GM19351 (cell line): ENCODE measurements at regions not wholly inside any gene's neighbourhood (a gene's known extent, or its start where the extent isn't known, plus 50 kb on each side); places are given as distances from the start of the nearest gene placed in this dataset.

Experiments
- ATAC-seq: cut with Tn5 transposase; IDR thresholded peaks from one replicate; pipeline ENCODE4 v1.9.1; 2021; ENCODE audit warnings: mild to moderate bottlenecking, moderate library complexity; ENCODE audit not compliant: unreplicated experiment

- ATAC-seq = no peak
Measured at GRCh38 chr5:99928490-99928889, 606.7 kb upstream of the FAM174A start.

- ATAC-seq = no peak
Measured at GRCh38 chr5:99926463-99926862, 608.7 kb upstream of the FAM174A start.

DNA sequence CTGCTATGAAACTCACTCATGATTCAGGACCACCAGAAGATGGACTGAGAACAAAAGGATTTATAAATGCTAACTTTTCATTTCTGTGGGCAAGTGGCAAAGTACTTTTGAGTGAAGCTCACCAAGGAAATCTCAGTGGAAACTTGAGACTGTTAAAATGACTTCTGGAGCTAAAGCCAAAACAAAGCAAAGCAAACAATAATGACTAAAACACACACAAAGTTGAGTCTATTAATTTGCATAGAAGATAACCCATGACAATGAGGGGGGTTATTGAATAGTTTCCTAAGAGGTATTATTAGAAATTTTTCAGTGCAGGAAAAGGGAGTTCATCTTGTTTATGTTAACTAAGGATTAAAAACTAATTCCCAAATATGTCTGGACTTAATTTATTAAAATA is 612.8 kb upstream of the FAM174A start:
- ATAC-seq = no peak

DNA sequence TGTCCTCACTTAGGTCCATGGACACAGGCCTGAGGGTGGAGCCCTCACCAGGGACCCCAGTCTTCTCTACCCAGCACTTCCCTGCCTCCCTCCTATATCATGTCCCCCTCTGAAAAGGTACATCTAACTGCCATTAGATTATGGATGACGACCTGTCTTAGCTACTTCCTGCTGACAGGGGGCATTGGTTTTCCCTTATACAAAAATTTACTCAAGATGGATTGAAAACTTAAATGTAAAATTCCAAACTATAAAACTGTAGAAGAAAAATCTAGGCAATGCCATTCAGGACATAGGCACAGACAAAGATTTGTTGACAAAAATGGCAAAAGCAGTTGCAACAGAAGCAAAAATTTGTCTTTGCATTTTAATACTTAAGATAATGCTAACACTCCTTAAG is 623.2 kb upstream of the FAM174A start:
- ATAC-seq = no peak

DNA sequence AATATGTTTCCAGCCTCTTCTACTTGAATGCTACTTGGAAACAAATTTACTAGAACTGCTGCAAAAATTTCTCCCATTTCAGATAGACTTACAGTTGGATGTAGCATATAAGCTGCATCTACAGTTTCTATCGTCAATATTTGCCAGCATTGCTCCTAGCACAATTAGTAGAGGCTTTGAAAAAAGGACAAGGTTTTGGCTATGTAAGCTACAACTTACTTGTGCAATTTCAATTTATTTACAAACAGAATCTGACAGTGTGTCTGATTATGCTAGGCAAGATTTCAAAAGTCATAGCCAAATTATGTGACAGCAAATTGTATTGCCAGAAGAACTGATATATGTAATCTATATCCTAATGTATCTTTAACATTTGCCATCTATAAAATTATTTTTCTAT is 628.4 kb upstream of the FAM174A start:
- ATAC-seq = no peak

- ATAC-seq = no peak
Measured at GRCh38 chr5:99901972-99902371, 633.2 kb upstream of the FAM174A start.

DNA sequence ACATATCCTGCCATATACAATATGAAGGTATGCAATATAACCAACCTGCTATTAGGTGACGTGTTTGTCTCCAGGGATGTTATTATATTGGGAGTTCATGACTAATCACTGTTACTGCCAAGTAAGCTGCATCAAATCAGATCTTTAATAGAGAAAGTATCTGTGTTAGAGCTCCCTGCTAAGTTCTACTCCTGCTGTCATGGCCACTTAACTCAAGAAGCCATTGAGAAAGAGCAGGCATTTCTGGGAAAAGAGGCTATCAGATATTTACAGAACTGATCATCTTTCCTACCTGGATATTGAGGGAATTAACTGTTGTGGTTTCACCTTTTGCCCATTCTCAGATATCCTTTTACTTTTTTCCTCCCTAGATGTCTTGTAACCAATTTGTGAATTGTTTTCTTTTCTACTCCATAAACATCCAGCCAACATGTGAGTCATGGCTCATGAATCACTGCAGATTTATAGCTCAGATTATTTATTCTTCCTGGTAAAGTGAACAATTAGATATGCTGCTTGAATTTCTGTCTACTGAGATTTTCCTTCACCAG is 634.8 kb upstream of the FAM174A start:
- ATAC-seq = no peak

DNA sequence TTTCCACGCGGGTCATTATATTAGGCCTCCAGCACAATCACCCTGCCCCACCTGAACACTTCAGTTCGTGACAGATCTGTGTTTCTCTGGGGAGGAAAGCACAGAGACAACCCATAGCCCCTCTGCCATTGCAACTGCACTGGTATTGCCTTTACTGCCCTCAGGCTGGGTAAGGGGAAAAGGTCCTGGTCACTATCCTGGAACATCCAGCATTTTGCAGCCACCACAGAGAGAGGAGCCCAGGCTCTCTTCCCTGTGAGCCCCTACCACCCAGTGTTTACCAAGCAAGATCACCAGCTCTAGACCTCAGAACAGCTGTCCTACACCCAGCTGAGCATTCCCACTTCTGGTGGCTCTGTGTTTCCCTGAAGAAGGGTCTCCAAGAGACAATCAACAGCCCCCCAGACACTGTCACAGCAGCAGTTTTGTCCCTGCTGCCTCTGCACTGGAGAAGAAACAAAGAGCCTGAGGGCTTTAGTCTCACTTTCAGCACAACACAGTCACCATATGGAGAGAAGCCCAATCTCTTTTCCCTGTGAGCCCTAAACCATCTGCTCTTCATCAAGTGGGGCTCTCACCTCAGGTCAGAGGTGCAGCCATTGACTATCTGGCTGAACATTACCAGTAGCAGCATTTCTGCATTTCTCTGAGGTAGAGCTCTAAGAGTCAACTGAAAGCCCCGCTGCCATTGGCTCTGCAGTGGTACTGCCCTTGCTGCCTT is 655.2 kb upstream of the FAM174A start:
- no peak for ATAC-seq

DNA sequence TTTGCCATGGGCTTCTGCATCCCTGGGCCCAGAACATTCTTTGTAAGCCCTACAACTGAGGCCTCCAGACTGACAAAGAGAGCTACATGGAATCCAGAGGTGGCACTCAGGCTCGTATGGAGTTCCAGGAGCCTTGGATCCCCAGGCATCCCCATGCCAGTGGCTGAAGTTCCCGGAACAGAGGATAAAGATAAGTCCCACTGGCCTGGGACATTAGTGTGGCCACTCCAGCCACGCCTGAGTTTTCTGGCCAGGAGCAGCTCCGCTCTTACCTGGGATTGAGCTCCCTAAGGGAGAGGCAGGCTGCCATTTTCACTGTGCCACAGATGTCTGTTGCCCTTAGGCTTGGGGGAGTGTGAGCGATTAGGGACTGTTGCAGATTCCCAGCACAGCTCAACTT is 656.3 kb upstream of the FAM174A start:
- ATAC-seq = no peak

DNA sequence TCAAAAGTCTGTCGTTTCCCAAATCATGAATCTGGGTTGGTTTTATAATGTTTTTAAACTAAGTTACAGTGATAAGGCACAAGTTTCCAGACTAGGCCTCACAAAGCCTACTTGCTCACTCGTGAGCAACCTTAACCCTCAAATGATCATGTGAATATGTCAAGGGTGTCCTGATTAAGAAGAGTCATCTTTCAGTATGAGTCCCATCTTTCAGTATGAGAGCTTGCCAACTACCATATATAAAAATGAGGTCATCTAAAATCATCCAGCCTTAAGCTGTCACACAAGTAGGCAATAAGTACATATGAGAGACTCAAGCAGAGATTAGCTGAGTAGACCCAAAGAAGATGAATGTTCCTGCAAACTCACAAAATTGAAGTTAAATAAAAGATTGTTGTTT is 668.4 kb upstream of the FAM174A start:
- ATAC-seq = peak; percentile 94

DNA sequence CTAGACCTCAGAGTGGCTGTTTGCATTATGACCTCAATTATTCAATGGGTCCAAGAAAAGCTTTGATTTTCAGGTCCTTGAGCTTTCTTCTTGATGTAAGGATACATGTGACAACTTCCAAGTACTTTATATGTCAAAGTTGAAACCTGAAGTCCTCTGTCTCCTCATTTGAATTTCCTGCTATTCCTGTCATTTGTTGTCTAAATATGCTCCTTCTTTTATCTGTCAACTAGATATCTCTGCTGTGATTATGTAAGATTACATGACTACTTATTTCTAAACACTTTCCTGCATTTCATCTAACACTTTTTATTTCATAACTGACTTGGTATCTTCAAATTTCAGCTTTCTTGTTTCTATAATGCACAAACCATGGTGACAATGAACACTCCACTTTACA is 670.0 kb upstream of the FAM174A start:
- no peak for ATAC-seq

GRCh38 chr5:99835791-99836190 is 699.4 kb upstream of the FAM174A start:
- ATAC-seq = no peak

DNA sequence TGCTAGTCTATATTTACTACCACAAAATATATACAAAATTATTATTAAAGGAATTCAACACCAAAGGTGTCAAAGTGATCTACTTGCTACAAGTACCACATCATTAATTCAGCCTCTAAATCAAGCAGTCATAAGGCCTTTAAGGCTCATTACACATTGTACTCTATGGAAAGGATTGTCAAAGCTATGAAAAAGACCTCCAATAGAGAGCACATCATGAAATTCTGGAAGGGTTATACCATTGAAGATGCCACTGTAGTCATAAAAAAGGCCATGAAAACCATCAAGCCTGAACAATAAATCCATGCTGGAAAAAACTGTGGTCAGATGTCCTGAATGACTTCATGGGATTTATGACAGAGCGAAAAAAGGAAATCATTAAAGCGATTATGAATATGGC is 708.0 kb upstream of the FAM174A start:
- no peak for ATAC-seq

- no peak for ATAC-seq
Measured at GRCh38 chr5:99817796-99818195, 717.4 kb upstream of the FAM174A start.

DNA sequence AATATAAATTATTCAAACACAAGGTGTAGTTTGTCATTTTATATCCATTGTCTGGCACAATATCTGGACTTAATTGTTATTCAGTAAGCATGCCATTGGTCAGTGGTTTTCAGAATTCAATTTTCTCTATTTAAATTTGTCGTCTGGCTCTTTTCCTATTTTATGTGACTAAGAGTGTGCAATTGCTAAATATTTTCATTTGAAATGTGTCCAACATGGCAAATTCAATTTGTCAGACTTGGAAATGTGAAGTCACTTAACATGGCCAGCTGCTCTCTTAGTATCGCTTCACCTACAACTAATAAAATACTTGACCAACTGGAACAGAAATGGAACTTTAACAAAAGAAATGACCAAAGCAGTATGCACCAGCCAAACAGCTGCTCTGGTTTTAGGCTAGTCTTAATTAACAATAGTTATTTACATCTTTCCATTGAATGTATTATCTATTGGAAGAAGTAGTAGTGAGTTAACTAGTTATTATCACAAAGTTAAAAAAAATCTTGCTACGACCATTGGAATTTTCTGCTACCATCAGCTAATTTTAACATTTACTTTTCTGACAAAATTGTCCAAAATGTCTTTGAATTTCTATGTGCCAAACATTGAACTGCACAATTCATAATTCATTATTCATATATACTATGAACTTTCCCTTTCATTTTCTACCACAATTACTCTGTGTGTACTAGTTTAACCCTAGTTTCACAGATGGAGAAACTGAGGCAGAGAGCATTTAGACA is 720.7 kb upstream of the FAM174A start:
- ATAC-seq = no peak

GRCh38 chr5:99808657-99809230 is 726.4 kb upstream of the FAM174A start:
- ATAC-seq = no peak

DNA sequence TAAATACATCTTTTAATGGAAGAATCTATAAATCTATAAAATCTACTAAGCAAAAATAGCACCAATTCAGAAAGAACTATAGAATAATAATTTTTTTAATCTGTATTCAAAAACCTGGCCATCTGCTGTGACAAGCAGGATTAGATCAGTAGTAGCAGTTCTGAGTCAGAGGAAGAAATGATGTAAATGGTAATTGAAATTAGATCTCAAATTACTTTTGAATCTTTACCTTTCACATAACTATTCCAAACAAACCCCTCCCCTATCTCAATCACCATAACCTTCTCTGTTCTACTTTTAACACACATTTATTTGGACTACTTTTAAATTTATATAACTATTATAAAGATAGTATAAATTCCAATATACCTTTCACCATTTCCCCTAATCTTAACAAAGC is 727.8 kb upstream of the FAM174A start:
- ATAC-seq = no peak

DNA sequence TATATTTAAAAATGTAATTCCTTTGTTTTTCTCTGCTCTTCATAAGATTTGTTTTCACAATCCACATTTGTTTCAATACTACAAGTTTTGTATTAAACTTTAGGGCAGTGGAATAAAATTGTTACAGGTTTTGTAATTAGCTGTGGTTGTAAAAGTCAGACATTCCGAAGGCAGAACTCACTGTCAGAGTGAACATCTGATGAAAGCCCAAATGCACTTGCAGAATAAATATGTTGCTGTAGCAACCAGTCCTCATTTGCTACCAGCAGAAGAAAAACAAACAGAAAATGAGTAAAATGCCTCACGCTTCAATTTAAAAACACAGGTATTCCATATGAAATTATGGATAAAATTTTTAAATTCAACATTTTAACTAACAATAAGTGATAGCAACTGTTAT is 740.1 kb upstream of the FAM174A start:
- no peak for ATAC-seq

DNA sequence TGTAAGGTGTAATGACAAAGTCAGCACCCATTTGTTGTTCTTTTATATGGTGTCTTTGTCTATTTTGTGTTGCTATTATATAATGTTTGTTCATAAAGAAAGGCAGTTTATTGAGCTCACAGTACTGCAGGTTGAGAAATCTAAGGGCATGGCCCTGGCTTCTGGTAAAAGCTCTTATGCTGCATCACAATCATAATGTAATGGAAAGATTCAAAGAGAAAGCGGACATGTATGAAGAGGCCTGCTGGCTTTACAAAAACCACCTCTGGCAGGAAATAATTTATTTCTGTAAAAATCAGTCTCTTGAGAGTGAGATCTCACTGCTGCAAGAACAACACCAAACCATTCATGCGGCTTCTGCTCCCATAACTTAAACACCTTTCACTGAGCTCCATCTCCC is 746.7 kb upstream of the FAM174A start:
- ATAC-seq = no peak

DNA sequence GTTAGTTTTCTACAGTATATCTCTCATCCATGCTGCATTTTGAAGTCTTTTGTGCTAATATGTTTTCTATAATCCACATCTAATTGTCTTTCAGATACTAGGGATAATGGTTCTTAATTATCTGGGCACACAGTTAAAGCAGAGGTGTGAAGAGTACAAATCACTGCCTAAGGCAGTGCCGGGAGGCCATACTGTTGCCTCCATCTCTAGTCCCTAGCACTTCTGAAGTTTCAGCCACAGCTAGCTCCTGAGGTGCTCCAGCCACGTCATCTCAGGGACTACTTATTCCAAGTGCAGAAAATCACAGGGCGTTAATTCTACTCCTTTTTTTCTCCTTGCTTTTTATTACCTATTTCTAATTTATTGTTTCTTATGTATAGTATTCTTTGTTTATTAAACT is 760.0 kb upstream of the FAM174A start:
- no peak for ATAC-seq

DNA sequence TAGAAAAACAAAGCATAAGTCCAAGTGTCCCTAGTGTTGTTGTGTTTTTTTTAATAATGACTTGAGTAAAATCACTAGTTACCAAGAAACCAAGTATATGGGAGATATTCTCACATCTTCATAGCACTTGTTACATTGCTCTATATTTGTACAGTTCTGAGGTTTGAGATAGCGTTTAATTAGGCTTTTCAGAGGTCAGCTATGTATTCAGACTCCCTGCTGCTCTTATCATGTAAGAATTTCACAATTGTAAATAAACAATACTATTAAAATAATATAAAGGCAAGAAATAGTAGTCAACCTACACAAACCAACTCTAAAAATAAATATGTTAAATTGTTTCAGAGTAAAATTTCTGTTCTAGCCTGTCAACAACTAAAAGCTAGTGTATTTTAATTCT is 761.9 kb upstream of the FAM174A start:
- ATAC-seq = no peak

DNA sequence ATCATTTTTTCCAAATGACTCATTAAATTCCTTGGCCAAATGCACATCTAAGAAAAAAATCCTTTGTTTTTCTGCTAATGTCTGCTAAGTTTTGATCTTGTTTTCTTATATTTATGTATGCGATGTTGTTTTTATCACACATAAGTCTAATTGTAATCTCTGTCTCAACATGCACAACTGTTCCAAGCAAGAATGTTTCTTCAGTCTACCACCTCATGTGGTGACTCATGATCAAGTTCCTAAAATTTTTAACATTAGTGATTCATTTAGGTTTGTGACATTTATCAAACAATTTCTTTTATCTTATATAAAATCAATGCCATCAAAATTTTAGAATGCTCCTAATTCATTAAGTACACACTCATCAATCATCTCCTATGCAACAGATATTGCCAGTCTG is 763.9 kb upstream of the FAM174A start:
- ATAC-seq = no peak
